ENCODE measurements at regions not wholly inside any gene's neighbourhood (a gene's known extent, or its start where the extent isn't known, plus 50 kb on each side); places are given as distances from the start of the nearest gene placed in this dataset.

DNA sequence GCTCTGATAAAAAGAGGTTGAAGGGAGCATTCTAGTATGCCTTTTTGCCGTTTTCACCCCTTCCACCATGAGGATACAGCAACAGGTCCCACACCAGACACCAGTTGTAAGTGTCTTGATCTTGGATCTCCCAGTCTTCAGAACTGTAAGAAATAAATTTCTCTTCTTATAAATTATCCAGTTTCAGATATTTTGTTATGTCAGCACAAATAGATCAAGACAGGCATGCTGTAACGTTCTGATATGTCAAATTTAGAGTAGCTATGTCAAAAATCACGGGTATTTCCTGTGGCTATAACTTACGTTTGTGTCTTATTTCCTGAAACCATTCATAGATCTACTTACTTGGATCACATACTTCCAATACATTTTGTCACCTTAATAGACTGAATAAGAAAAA is 55.9 kb upstream of the CD83 start:
- intact Hi-C loops (cut with DNase I, micrococcal nuclease), result loop anchor here in 1 of 2 donors (10.0 kb wide), 1 partner anchor 267 kb away; no protein-coding TSS in a partner anchor
- ATAC-seq, result no peak
- no peak for DNase-seq

DNA sequence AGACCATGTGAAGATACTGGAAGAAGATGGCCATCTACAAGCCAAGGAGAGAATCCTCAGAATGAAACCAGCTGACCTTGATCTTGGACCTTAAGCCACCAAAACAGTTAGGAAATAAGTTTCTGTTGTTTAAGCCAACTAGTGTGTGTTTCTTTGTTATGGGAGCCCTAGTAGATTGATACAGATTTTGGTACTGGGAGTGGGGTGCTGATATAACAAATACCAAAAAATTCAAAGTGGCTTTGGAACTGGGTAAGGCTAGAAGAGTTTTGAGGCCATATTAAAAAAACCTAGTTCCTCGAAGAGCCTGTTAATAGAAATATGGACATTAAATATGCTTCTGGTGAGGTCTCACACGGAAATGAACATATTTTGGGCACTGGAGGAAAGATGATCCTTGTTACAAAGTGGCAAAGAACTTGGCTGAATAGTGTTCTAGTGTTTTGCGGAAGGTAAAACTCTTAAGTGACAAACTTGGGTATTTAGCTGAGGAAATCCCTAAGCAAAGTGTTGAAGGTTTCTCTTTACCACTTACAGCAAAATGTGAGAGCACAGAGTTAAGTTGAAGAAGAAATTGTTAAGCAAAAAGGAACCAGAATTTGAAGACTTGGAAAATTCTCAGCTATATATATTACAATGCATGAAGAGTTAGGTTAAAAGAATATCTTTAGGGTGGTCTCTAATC is 55.1 kb upstream of the CD83 start:
- DNase-seq, result no peak
- intact Hi-C loops (cut with DNase I, micrococcal nuclease), result loop anchor here in 1 of 2 donors (10.0 kb wide), 1 partner anchor 268 kb away; no protein-coding TSS in a partner anchor
- ATAC-seq, result no peak

DNA sequence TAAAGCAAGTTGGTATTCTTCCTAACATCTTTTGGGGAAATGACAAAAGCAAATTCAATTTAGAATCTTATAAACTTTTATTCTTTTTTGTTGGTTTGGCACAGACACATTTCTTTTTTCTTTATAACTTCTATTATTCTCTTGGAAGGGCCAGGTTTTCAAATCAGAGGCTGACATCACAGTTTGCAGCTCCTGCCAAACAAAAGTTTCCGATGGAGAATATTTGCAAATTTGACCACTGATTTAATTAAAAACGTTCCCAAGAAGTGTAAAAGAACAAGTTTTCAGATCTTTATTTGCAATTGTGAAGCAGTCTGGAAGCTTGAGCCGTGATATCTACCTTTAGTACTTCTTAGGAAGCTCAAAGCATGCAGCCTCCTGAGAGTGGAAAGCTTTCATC is 53.8 kb upstream of the CD83 start:
- ATAC-seq (no peak), DNase-seq (no peak)
- intact Hi-C loops (cut with DNase I, micrococcal nuclease), result loop anchor here in 1 of 2 donors (10.0 kb wide), 1 partner anchor 269 kb away; no protein-coding TSS in a partner anchor

DNA sequence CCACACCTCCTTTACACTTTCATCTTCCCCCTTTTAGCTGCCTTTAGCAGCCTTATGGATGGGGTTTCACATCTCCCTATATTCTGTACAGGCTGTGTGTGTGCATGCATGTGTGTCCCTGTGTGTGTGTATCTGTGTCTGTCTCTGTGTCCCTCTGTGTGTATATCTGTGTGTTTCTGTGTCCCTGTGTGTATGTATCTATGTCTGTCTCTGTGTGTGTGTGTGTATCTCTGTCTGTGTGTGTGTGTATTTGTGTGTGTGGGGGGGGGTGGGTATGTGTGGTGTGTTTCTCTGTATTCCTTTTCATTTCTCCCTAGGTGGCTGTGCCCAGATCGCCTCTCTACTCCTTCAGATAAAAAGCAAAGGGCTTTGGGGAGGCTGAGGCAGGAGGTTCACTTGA is 52.2 kb upstream of the CD83 start:
- intact Hi-C loops (cut with DNase I, micrococcal nuclease), result loop anchor here in 1 of 2 donors (5.0 to 10.0 kb wide), 2 partner anchors 158 to 271 kb away; no protein-coding TSS in a partner anchor
- ATAC-seq, result no peak
- no peak for DNase-seq

DNA sequence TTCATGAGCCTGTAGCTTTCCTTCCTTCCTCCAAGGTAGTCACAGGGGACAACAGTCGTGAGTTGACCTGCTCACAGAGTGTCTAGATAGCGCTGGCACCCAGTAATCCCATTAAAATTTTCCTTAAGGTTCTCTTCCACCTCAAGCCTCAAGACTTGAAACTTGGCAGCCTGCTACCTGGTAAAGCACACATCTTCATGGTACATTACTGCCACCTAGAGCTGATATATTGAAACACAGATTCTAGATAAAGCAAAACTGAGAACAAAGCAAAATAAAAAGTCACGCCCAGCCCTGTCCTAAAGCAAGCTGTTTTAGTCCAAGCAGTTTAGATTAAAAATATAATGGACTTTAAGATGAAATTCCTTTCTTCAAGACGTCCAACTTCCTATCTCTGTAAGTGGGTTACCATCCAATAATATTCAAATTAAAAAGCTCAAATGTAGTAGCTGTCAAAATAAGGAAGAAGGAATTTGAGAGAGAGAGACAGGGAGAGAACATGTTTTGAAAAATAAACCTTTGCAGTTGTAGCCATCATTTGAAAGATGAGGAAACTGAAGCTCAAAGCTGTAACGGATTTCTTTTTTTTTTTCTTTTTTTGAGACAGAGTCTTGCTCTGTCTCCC is 50.7 kb upstream of the CD83 start:
- DNase-seq (no peak), ATAC-seq (peak; percentile 70)
- intact Hi-C loops (cut with DNase I, micrococcal nuclease), result loop anchor here in 1 of 2 donors (5.0 to 10.0 kb wide), 2 partner anchors 160 to 272 kb away; no protein-coding TSS in a partner anchor

DNA sequence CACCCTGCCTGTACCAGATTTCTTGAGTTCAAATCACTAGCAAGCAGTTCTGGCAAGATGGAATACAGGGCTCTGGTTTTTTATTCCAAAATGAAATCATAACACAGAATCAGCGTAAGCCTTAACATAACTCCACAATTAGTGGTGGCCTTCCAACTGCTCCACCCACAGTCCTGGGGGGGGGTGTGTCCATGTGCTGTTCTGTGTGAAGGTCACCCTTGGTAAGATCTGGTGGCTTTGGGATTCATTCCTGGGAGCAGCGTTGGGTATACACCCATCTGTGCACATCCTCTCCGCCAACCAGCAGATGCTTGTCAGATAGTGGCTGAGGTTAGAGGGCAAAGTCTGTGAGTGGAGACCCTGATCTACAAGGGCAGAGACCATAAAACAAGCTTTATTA is 49.9 kb upstream of the CD83 start:
- intact Hi-C loops (cut with DNase I, micrococcal nuclease), result loop anchor here in 1 of 2 donors (5.0 to 10.0 kb wide), 2 partner anchors 160 to 273 kb away; no protein-coding TSS in a partner anchor
- DNase-seq (no peak), ATAC-seq (no peak)

All from left colon (tissue), 2 donors.